Stomach (tissue), 4 donors: ENCODE measurements at regions not wholly inside any gene's neighbourhood (a gene's known extent, or its start where the extent isn't known, plus 50 kb on each side); places are given as distances from the start of the nearest gene placed in this dataset.

ENCODE experiments used
- EP300 ChIP-seq: sonication (generic); formaldehyde crosslinking; IDR thresholded peaks from one replicate; pipeline ENCODE4 v1.6.1; 2017; ENCODE audit warnings: antibody characterized with exemption
- POLR2A ChIP-seq, 4 donors: fragments of 450-650 bp; IDR thresholded peaks; one replicate each; pipeline ENCODE4 v1.6.1; 2016; ENCODE audit warnings: antibody characterized with exemption in 4 of 4, control low read depth in 2 of 4, mild to moderate bottlenecking in 1 of 4, moderate library complexity in 1 of 4
- TF ChIP-seq, protein P1 (sequence below), 7 experiments: fragments of 450-650 bp in 4 of 7; fragments of 200-600 bp in 3 of 7; sonication (generic) in 3 of 7; IDR thresholded peaks; one replicate each; pipeline ENCODE4 v1.5.1; 2016 to 2019; ENCODE audit warnings: antibody characterized with exemption in 7 of 7, control low read depth in 2 of 7, mild to moderate bottlenecking in 1 of 7

GRCh38 chr2:163213661-163214081 is 375.1 kb upstream of the KCNH7 start:
- TF ChIP-seq, protein P1, sequence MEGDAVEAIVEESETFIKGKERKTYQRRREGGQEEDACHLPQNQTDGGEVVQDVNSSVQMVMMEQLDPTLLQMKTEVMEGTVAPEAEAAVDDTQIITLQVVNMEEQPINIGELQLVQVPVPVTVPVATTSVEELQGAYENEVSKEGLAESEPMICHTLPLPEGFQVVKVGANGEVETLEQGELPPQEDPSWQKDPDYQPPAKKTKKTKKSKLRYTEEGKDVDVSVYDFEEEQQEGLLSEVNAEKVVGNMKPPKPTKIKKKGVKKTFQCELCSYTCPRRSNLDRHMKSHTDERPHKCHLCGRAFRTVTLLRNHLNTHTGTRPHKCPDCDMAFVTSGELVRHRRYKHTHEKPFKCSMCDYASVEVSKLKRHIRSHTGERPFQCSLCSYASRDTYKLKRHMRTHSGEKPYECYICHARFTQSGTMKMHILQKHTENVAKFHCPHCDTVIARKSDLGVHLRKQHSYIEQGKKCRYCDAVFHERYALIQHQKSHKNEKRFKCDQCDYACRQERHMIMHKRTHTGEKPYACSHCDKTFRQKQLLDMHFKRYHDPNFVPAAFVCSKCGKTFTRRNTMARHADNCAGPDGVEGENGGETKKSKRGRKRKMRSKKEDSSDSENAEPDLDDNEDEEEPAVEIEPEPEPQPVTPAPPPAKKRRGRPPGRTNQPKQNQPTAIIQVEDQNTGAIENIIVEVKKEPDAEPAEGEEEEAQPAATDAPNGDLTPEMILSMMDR (IDR thresholded peaks at IDR 0.05) = no peak
- no peak for TF ChIP-seq POLR2A (IDR thresholded peaks at IDR 0.05)
- TF ChIP-seq EP300 = no peak
